ENCODE measurements at regions not wholly inside any gene's neighbourhood (a gene's known extent, or its start where the extent isn't known, plus 50 kb on each side); places are given as distances from the start of the nearest gene placed in this dataset.

DNA sequence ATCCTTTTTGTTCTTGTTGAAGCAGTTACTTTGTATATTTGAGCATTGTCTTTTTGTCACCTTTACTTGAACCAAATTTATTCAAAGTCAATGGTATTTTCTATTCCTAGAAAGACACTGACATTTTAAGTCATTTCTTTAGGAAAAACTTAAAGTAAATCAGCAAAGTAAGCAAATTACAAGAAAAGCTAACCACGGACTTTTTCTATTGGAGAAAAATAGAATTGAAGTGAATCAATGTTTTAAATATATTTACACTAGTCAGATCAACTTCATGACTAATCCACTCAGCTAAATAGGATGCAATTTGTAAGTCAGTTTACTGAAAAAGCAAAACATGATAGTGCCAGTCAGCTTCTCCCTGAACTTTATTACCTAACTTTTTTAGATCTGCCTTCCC lies 733.8 kb upstream of the ALCAM start:
- DNase-seq (ENCODE audit: extremely low spot score), result no peak
- Histone ChIP-seq H3K27me3 (no peaks in the 10 kb centered on the region), H3K27ac (replicated peaks in 1 of 4) (no peak overlapping the region), H3K4me1 (no peaks in the 10 kb centered on the region), H3K4me3 (no peak overlapping the region), H3K9me3 (no peaks in the 10 kb centered on the region), H3K36me3 (no peaks in the 10 kb centered on the region)
- intact Hi-C loops (cut with DNase I), result no loop called here
- 85% methylated on average over 1 of the region's 1 CpG for WGBS
- TF ChIP-seq, protein P1, sequence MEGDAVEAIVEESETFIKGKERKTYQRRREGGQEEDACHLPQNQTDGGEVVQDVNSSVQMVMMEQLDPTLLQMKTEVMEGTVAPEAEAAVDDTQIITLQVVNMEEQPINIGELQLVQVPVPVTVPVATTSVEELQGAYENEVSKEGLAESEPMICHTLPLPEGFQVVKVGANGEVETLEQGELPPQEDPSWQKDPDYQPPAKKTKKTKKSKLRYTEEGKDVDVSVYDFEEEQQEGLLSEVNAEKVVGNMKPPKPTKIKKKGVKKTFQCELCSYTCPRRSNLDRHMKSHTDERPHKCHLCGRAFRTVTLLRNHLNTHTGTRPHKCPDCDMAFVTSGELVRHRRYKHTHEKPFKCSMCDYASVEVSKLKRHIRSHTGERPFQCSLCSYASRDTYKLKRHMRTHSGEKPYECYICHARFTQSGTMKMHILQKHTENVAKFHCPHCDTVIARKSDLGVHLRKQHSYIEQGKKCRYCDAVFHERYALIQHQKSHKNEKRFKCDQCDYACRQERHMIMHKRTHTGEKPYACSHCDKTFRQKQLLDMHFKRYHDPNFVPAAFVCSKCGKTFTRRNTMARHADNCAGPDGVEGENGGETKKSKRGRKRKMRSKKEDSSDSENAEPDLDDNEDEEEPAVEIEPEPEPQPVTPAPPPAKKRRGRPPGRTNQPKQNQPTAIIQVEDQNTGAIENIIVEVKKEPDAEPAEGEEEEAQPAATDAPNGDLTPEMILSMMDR (IDR thresholded peaks at IDR 0.05), result no peak
- no peak for TF ChIP-seq EP300 (IDR thresholded peaks at IDR 0.05)
- no peak for TF ChIP-seq POLR2AphosphoS5 (IDR thresholded peaks at IDR 0.05)
- no peak for TF ChIP-seq POLR2A (IDR thresholded peaks at IDR 0.05; ENCODE audit: low read depth)

DNA sequence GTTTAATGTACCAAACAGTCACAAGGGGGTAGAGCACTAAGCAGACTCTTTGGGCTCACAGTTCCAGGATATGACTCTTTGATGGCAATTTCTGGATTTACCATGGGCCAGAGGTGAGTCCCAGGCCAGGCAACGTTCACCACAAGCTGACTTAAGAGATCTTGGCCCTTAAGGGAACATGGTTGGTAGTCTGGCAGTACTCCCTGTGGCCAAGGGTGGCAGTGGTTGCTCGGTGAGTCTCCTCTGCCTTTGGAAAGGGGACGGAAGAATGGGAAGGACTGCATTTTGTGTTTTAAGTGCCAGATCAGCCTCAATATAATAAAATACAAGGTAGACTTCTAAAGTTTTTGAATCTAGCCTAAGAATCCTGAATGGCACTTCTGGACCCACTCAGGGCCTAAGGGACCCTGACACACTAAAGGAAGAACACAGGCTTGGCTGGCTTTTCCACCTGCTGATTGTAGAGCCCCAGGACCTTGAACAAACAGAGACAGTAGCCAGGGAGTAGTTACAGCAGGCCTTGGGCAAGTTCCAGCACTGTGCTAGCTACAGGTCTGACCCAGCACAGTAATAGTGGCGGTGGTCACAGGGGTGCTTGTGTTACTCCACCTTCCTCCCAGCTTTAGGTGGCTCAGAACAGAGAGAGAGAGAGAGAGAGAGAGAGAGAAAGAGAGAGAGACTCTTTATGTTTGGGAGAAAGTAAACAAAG lies 730.7 kb upstream of the ALCAM start:
- H3K9me3 ChIP-seq, result peaks cover 0 to 9% (median 2%) of the 10 kb centered on the region in 4 donors
- TF ChIP-seq, protein P1 (IDR thresholded peaks at IDR 0.05), result no peak
- TF ChIP-seq EP300 (IDR thresholded peaks at IDR 0.05), result no peak
- no peak for TF ChIP-seq POLR2AphosphoS5 (IDR thresholded peaks at IDR 0.05)
- TF ChIP-seq POLR2A (IDR thresholded peaks at IDR 0.05; ENCODE audit: low read depth), result no peak
- no peak overlapping the region for H3K27ac ChIP-seq (replicated peaks in 1 of 4)
- no peaks in the 10 kb centered on the region for H3K4me1 ChIP-seq
- H3K27me3 ChIP-seq, result no peaks in the 10 kb centered on the region
- WGBS, result 94% methylated on average over 4 of the region's 4 CpGs
- H3K36me3 ChIP-seq, result no peaks in the 10 kb centered on the region
- H3K4me3 ChIP-seq, result no peak overlapping the region
- intact Hi-C loops (cut with DNase I), result no loop called here
- DNase-seq (ENCODE audit: extremely low spot score), result no peak

DNA sequence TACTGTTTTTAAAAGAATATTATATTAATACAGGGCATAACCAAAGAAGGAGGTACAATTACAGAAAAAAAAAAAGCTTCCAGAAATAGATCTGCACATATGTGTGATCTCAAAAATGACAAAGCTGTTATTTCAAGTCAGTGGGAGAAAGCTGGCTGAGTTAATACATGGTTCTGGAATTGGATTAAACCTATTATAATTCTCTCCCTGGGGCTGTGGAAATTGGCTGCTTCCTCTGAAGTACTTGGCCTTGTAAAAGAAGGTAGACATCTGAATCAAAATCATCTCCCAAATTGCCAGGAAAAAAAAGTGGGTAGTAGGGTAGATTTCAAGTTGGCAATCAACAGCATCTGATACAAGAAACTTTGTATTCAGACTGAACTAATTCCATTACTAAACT lies 723.9 kb upstream of the ALCAM start:
- no peaks in the 10 kb centered on the region for H3K36me3 ChIP-seq
- TF ChIP-seq POLR2AphosphoS5 (IDR thresholded peaks at IDR 0.05), result no peak
- no peak for TF ChIP-seq POLR2A (IDR thresholded peaks at IDR 0.05; ENCODE audit: low read depth)
- TF ChIP-seq EP300 (IDR thresholded peaks at IDR 0.05), result no peak
- TF ChIP-seq, protein P1 (IDR thresholded peaks at IDR 0.05), result no peak
- DNase-seq (ENCODE audit: extremely low spot score), result no peak
- H3K27me3 ChIP-seq, result no peaks in the 10 kb centered on the region
- intact Hi-C loops (cut with DNase I), result no loop called here
- no peak overlapping the region for H3K27ac ChIP-seq (replicated peaks in 1 of 4)
- no peaks in the 10 kb centered on the region for H3K4me1 ChIP-seq
- H3K9me3 ChIP-seq, result peaks cover 0 to 10% (median 3%) of the 10 kb centered on the region in 4 donors
- no peak overlapping the region for H3K4me3 ChIP-seq

- TF ChIP-seq, protein P1 (IDR thresholded peaks at IDR 0.05), result no peak
- no peak for TF ChIP-seq POLR2A (IDR thresholded peaks at IDR 0.05; ENCODE audit: low read depth)
- TF ChIP-seq EP300 (IDR thresholded peaks at IDR 0.05), result no peak
- no peak for TF ChIP-seq POLR2AphosphoS5 (IDR thresholded peaks at IDR 0.05)
- H3K36me3 ChIP-seq, result no peaks in the 10 kb centered on the region
Measured at GRCh38 chr3:104646196-104646595, 720.5 kb upstream of the ALCAM start.

GRCh38 chr3:104648823-104649222 lies 717.9 kb upstream of the ALCAM start:
- TF ChIP-seq POLR2A (IDR thresholded peaks at IDR 0.05; ENCODE audit: low read depth) (no peak), POLR2AphosphoS5 (IDR thresholded peaks at IDR 0.05) (no peak)
- Histone ChIP-seq H3K9me3 (peaks cover 0 to 11% (median 10%) of the 10 kb centered on the region in 4 donors), H3K4me3 (no peak overlapping the region), H3K4me1 (no peaks in the 10 kb centered on the region), H3K27ac (replicated peaks in 1 of 4) (no peak overlapping the region), H3K27me3 (no peaks in the 10 kb centered on the region), H3K36me3 (no peaks in the 10 kb centered on the region)
- intact Hi-C loops (cut with DNase I), result no loop called here
- no peak for DNase-seq (ENCODE audit: extremely low spot score)
- 84% methylated on average over 1 of the region's 1 CpG for WGBS

More at GRCh38 chr3:104646196-104646595, 720.5 kb upstream of the ALCAM start:
- H3K27me3 ChIP-seq, result no peaks in the 10 kb centered on the region
- DNase-seq (ENCODE audit: extremely low spot score), result no peak
- no peak overlapping the region for H3K4me3 ChIP-seq
- no peaks in the 10 kb centered on the region for H3K9me3 ChIP-seq
- intact Hi-C loops (cut with DNase I), result no loop called here
- no peak overlapping the region for H3K27ac ChIP-seq (replicated peaks in 1 of 4)
- no peaks in the 10 kb centered on the region for H3K4me1 ChIP-seq
